Retinal pigment epithelial cell (primary cell): ENCODE measurements at regions not wholly inside any gene's neighbourhood (a gene's known extent, or its start where the extent isn't known, plus 50 kb on each side); places are given as distances from the start of the nearest gene placed in this dataset.
"Not testable (repeated sequence)": the region's sequence is repeated elsewhere in the genome, so short reads cannot be mapped to it uniquely, and the experiment has no call there.

ENCODE experiments used
- DNase-seq: peaks from one replicate; pipeline ENCODE4 v3.0.0-alpha.2; 2010; ENCODE audit warnings: low read depth
- H3K4me3 ChIP-seq: 2 replicates; pipeline ENCODE4 v1.5.1; 2011; ENCODE audit warnings: mild to moderate bottlenecking, low read length, control low read depth, moderate library complexity
- CTCF ChIP-seq: conservative IDR thresholded peaks from 2 replicates; pipeline ENCODE4 v1.5.1; 2011; ENCODE audit warnings: low read depth, low read length, control low read depth, inconsistent platforms

- no peak overlapping the region for H3K4me3 ChIP-seq
- peak; percentile 2 for TF ChIP-seq CTCF
- DNase-seq: no peak
Measured at GRCh38 chr15:19987389-19988048, 554.1 kb downstream of the GOLGA6L6 start.

- TF ChIP-seq CTCF: no peak
- no peak overlapping the region for H3K4me3 ChIP-seq
- DNase-seq: no peak
Measured at GRCh38 chr15:19984101-19984500, 557.5 kb downstream of the GOLGA6L6 start.

- no peak for DNase-seq
- no peak overlapping the region for H3K4me3 ChIP-seq
- TF ChIP-seq CTCF: no peak
Measured at GRCh38 chr15:19974998-19975397, 566.6 kb downstream of the GOLGA6L6 start.

GRCh38 chr15:19973718-19974117 is 567.9 kb downstream of the GOLGA6L6 start:
- no peak for DNase-seq
- TF ChIP-seq CTCF: no peak
- no peak overlapping the region for H3K4me3 ChIP-seq

GRCh38 chr15:19972582-19972981 is 569.0 kb downstream of the GOLGA6L6 start:
- not testable (repeated sequence) for H3K4me3 ChIP-seq, DNase-seq

- not testable (repeated sequence) for DNase-seq, H3K4me3 ChIP-seq
Measured at GRCh38 chr15:19965574-19965973, 576.0 kb downstream of the GOLGA6L6 start.

- not testable (repeated sequence) for H3K4me3 ChIP-seq, DNase-seq
Measured at GRCh38 chr15:19964480-19964879, 577.1 kb downstream of the GOLGA6L6 start.

GRCh38 chr15:19956124-19956796 is 585.3 kb downstream of the GOLGA6L6 start:
- DNase-seq: no peak
- TF ChIP-seq CTCF: no peak
- H3K4me3 ChIP-seq: no peak overlapping the region
